Activated T-helper 1 cell treated with anti-CD3 and anti-CD28 coated beads, Interleukin-2, amount 50 U/mL, for 16 hours (primary cell): ENCODE measurements at regions not wholly inside any gene's neighbourhood (a gene's known extent, or its start where the extent isn't known, plus 50 kb on each side); places are given as distances from the start of the nearest gene placed in this dataset.
"Not testable (repeated sequence)": the region's sequence is repeated elsewhere in the genome, so short reads cannot be mapped to it uniquely, and the experiment has no call there.

Experiments
- DNase-seq, 2 donors: peaks; one replicate each; pipeline ENCODE4 v3.0.0-alpha.2; 2020; ENCODE audit warnings: low read depth in 1 of 2, low spot score in 1 of 2

GRCh38 chr2:128642316-128642715 is 323.6 kb upstream of the HS6ST1 start:
- no peak for DNase-seq

GRCh38 chr2:128642821-128643220 is 324.2 kb upstream of the HS6ST1 start:
- no peak for DNase-seq

DNA sequence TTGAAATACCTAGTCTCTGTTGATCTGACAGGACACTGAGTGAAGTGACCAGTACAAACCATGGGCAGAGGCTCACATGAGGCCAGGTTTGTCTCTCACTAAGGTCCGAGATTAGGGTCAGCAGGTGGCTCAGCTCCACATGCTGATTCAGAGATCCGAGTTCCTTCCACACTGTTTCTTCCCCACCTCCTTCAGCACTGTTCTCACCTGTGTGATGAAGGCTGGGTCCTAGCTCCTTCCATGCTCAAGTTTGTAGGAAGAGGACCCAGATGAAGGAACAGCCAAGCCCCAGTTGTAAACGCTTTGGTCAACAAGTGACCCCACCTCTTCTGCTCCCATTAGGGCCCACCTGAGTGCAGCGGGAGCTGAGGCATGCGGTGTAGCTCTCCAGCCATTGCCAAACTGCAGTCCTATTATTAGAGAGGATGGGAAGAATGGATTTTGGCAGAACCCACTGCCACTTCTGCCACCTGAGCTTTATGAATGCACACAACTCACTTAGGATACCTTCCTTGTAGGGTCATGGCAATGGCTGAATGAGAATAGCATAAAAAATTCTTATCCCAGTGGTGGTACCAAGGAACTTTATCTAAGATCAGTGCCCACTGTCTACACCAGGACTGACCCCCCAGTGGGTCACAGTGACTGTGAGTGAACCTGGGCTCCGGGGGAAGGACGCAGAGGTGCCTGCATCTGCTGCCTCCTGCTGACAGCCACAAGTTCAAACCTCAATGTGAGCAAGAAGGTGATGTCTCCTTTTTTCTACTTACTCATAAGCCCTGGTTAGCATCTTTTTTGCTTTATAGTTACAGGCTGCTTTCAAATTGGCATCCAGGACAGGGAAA is 324.8 kb upstream of the HS6ST1 start:
- DNase-seq = no peak

DNA sequence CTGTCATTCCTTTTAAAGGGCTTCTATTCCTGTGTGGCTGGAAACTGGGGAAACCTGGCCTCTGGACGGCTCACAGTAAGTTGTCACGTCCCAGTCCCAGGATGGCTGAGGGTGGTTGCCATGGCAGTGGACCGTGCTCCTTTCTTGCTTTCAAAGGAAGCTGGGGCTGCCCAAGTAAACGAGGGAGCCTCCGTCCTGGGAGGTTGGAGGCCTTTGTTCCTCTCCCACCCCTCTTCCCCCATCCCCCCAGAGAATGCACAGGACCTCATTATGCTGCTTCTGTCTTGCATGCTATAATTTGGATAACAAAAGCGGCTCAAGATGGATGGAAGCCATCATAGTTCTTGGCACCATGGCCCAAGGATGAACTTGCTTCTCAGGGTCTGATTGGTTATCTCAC is 325.5 kb upstream of the HS6ST1 start:
- DNase-seq = no peak

GRCh38 chr2:128644718-128645256 is 326.1 kb upstream of the HS6ST1 start:
- DNase-seq = no peak

DNA sequence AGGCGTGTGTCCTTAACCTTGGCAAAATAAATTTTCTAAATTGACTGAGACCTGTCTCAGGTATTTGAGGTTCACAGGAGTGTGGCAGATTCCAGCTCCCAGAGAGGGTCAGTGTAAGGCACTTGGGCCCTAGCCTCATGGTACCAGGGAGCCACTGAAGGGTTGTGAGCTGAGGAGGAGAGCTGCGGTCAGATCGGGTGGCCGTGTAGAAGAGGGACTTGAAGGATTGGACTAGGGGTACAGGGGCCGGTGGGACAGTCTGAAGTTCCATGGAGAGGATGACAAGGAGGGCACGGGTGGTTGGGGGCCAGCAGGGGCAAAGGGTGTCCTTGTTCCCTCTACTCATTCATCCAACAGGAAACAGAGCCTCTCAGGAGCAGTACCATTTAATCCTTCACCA is 327.0 kb upstream of the HS6ST1 start:
- no peak for DNase-seq

DNA sequence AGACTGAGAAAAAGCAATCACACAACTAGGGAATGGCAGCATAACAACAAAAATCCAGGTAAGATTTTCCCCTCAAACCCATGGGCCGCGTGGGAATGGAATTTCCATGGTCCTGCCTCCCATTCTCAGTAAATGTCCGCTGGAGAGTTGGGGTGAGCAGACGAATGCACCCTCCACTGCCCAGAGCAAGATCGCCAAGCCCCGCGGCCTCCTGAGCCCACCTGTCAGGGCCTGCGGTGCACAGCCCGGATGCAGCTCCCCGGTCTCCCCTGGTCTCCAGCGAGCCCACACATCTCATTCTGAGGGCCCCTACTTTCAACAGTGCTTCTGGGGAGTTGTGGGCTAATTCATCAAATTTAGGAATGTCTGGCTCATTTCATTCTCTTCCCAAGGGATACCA is 327.4 kb upstream of the HS6ST1 start:
- DNase-seq = no peak

- DNase-seq = no peak
Measured at GRCh38 chr2:128646691-128647090, 328.0 kb upstream of the HS6ST1 start.

DNA sequence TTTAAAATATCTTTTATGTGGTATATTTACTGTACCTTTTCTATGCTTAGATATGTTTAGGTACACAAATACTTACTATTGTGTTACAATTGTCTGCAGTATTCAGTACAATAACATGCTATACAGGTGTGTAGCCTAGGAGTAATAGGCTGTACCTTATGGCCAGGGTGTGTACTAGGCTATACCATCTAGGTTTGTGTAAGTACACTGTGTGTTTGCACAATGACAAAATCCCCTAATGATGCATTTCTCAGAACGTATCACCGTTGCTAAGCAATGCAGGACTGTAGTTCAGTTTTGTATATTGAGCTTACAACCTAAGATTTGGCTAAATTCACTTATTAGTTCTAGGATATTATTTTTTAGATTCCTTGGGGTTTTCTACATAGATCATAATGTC is 332.3 kb upstream of the HS6ST1 start:
- DNase-seq = no peak

GRCh38 chr2:128654408-128654807 is 335.7 kb upstream of the HS6ST1 start:
- no peak for DNase-seq

GRCh38 chr2:128660836-128661235 is 342.2 kb upstream of the HS6ST1 start:
- DNase-seq = no peak

GRCh38 chr2:128661311-128661710 is 342.6 kb upstream of the HS6ST1 start:
- DNase-seq = no peak

- no peak for DNase-seq
Measured at GRCh38 chr2:128662051-128662471, 343.4 kb upstream of the HS6ST1 start.

DNA sequence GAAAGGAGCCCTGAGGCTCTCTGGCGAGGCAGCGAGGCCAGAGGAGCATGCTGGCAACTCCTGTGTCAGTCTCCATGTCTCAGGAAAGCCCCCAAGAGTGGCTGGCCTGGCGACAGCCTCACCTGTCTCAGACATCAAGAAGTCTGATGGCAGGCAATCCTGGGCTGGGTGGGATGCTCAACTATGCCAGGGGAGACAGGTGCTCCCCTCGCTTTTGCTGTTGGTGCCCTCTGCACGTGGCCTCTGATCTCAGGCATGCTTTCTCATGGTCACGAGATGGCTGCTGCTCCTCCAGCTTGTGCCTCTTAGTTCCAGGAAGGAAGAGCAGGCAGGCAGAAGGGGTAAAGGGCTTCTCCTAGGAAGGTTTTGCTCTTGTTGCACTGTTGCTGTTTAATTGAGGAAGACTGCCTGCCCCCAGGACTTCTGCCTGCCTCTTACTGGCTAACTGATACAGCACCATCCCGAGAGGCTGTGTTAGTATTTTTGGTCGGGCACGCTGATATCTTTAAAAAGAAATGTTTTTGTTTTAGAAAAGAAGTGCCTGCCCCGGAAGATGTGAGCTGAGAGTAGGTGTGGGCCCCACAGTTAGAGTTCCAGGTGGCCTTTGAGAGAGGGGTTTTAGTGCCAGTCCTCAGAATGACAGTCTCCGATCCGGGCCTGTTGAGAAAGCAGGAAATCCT is 344.8 kb upstream of the HS6ST1 start:
- DNase-seq = no peak

GRCh38 chr2:128664499-128664971 is 345.9 kb upstream of the HS6ST1 start:
- no peak for DNase-seq

DNA sequence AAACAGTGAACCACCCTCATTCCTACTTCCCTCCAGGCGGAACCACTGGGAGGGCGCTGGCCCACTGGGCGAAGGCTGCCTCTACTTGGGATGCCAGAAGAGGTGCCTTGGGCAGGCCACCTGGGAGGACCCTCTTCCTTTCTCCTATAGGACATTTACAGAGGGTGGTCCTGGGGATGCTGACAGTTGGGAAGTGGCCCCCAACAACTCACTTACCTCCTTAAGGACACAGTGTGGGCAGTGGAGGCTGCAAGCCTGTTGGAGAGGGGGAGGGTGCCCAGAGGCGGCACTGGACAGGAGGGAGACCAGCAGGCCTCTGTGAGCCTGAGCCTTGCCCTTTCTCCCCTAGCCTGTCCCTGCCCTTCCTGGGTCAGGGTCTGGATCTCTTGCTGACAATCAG is 346.4 kb upstream of the HS6ST1 start:
- no peak for DNase-seq

- no peak for DNase-seq
Measured at GRCh38 chr2:128666596-128666995, 347.9 kb upstream of the HS6ST1 start.

DNA sequence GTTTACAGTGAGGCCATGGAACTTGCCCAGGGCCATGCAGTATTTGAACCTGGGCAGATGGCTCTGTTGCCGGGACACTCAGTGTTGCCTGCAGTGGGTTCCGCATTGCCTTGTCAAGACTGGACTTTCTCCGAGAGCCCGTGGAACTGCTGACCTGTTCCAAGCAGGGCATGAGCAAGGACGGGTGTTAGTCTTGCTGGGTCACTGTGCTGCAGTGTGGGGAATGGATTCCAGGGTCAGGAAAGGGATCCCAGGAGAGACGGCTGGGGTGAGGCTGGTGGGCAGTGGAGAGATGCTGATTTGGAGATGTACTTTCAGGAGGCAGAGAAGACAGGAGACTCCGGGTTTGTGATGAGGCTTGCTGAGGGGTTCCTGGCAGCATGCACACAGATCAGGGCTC is 348.7 kb upstream of the HS6ST1 start:
- DNase-seq = no peak

DNA sequence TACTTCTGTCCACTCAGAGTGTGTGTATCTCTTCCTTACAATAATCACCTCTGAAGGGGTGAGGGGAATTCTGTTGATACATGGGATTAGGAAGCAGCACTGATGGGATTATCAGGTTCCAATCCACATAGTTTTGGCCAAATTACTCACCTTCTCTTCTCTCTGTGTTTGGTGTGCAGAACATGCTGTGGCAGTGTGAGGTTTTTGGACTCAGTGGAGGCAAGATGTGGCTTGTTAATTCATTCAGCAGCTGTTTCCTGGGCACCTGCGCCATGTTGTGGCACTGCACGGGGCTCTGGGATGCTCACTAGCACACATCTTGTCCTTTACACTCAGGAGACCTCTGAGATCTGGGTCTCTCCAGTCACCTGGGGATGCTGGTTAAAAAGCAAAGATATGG is 350.3 kb upstream of the HS6ST1 start:
- no peak for DNase-seq

- DNase-seq = no peak
Measured at GRCh38 chr2:128670066-128670465, 351.4 kb upstream of the HS6ST1 start.

- not testable (repeated sequence) for DNase-seq
Measured at GRCh38 chr2:128671981-128672757, 353.5 kb upstream of the HS6ST1 start.
